ENCODE measurements at regions not wholly inside any gene's neighbourhood (a gene's known extent, or its start where the extent isn't known, plus 50 kb on each side); places are given as distances from the start of the nearest gene placed in this dataset.

DNA sequence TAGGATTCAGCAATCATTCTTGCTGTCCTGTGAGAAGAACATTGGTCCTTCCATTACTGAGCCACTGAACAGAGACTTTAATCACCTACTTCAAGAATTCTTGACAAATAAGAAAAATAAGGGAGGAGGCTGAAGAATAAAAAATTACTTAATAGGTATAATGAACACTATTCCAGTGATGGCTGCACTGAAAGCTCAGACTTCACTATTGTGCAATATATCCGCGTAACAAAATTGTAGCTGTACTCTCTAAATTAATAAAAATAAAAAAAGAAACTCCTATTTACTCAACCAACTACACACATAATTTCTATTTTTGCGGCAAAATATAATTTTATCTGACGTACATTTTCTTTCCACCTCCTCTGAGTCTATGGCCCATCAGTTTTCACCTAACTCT lies 2441.0 kb downstream of the PCDH7 start:
- Histone ChIP-seq H3K4me1 (replicated peaks in 1 of 2) (no peaks in the 10 kb centered on the region), H3K9me3 (replicated peaks in 1 of 3) (no peaks in the 10 kb centered on the region), H3K4me3 (no peak overlapping the region), H3K27me3 (peaks cover 7% of the 10 kb centered on the region), H3K36me3 (replicated peaks in 1 of 2) (no peaks in the 10 kb centered on the region), H3K27ac (no peak overlapping the region)
- 92 to 96% (median 94%) methylated on average over 4 of the region's 4 CpGs for WGBS, 4 donors
- no peak for TF ChIP-seq POLR2A (IDR thresholded peaks at IDR 0.05)
- no peak for TF ChIP-seq CTCF (IDR thresholded peaks at IDR 0.05)
- no peak for DNase-seq
- intact Hi-C loops (cut with DNase I): no loop called here

GRCh38 chr4:33162122-33162521 lies 2442.0 kb downstream of the PCDH7 start:
- intact Hi-C loops (cut with DNase I): no loop called here
- Histone ChIP-seq H3K4me3 (no peak overlapping the region), H3K27me3 (peaks cover 7% of the 10 kb centered on the region), H3K4me1 (replicated peaks in 1 of 2) (no peaks in the 10 kb centered on the region), H3K9me3 (replicated peaks in 1 of 3) (no peaks in the 10 kb centered on the region), H3K36me3 (replicated peaks in 1 of 2) (no peaks in the 10 kb centered on the region), H3K27ac (no peak overlapping the region)
- no peak for DNase-seq
- TF ChIP-seq POLR2A (IDR thresholded peaks at IDR 0.05) (no peak), CTCF (IDR thresholded peaks at IDR 0.05) (no peak)

GRCh38 chr4:33171873-33172525 lies 2451.8 kb downstream of the PCDH7 start:
- Histone ChIP-seq H3K4me1 (replicated peaks in 1 of 2) (no peaks in the 10 kb centered on the region), H3K36me3 (replicated peaks in 1 of 2) (no peaks in the 10 kb centered on the region), H3K9me3 (replicated peaks in 1 of 3) (no peaks in the 10 kb centered on the region), H3K27me3 (no peaks in the 10 kb centered on the region), H3K27ac (no peak overlapping the region), H3K4me3 (no peak overlapping the region)
- intact Hi-C loops (cut with DNase I): no loop called here
- 44 to 81% (median 72%) methylated on average over 1 of the region's 1 CpG for WGBS, 4 donors
- DNase-seq: no peak
- TF ChIP-seq POLR2A (IDR thresholded peaks at IDR 0.05): no peak
- TF ChIP-seq CTCF (IDR thresholded peaks at IDR 0.05): no peak

GRCh38 chr4:33176566-33176965 lies 2456.4 kb downstream of the PCDH7 start:
- DNase-seq: no peak
- Histone ChIP-seq H3K27me3 (no peaks in the 10 kb centered on the region), H3K4me1 (replicated peaks in 1 of 2) (no peaks in the 10 kb centered on the region), H3K27ac (no peak overlapping the region), H3K4me3 (no peak overlapping the region), H3K36me3 (replicated peaks in 1 of 2) (no peaks in the 10 kb centered on the region), H3K9me3 (replicated peaks in 1 of 3) (no peaks in the 10 kb centered on the region)
- TF ChIP-seq POLR2A (IDR thresholded peaks at IDR 0.05) (no peak), CTCF (IDR thresholded peaks at IDR 0.05) (no peak)
- intact Hi-C loops (cut with DNase I): no loop called here
- 60 to 73% (median 69%) methylated on average over 1 of the region's 1 CpG for WGBS, 4 donors

All from adrenal gland (tissue), 9 donors.